Activated naive CD4-positive, alpha-beta T cell treated with anti-CD3 and anti-CD28 coated beads, Interleukin-2, amount 50 U/mL, for 16 hours (primary cell): ENCODE measurements at regions not wholly inside any gene's neighbourhood (a gene's known extent, or its start where the extent isn't known, plus 50 kb on each side); places are given as distances from the start of the nearest gene placed in this dataset.

Source experiments
- DNase-seq: peaks from one replicate; pipeline ENCODE4 v3.0.0-alpha.2; 2020

- DNase-seq: no peak
Observed at GRCh38 chr2:824524-824923, 126.1 kb upstream of the SNTG2 start.

DNA sequence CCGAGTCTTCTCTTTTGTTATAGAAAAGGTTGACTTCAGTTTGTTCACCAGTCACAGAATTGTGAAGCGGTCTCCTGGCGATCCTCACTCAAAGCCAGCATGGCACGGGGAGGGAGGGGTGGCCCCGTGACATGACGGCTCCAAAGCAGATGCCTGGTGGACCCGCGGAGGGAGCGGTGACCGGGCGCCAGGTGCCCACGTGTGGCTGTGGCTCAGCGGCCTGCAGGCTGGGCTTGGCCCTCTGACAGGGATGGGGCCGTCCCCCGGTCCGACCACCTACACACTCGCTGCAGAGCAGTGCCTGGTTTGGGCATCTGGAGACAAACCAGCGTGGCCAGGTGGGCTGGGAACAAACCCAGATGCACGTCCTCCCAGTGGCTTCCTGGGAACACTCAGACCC, 129.1 kb upstream of the SNTG2 start:
- no peak for DNase-seq

DNA sequence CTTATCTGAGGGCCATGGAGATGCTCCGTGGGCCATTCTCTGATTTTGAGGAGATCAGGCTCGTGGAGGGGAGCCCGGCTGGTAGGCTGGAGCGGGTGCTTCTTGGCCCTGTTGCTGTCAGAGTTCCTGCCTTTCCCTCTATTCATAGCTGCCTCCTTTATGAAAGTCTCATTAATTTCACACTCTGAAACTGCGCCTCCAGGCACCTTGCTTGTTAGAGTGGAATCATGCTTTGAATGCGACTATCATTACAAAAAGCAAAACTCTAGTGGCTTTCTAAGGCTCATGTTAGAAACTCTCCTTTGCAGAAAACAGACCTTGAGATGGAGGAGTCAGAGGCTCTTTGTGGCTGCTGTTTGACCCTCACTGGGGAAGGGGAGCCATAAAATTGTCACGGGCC, 131.0 kb upstream of the SNTG2 start:
- no peak for DNase-seq

- no peak for DNase-seq
Observed at GRCh38 chr2:819121-819520, 131.5 kb upstream of the SNTG2 start.

GRCh38 chr2:817336-818015, 133.2 kb upstream of the SNTG2 start:
- no peak for DNase-seq

GRCh38 chr2:816278-816677, 134.4 kb upstream of the SNTG2 start:
- DNase-seq: no peak

DNA sequence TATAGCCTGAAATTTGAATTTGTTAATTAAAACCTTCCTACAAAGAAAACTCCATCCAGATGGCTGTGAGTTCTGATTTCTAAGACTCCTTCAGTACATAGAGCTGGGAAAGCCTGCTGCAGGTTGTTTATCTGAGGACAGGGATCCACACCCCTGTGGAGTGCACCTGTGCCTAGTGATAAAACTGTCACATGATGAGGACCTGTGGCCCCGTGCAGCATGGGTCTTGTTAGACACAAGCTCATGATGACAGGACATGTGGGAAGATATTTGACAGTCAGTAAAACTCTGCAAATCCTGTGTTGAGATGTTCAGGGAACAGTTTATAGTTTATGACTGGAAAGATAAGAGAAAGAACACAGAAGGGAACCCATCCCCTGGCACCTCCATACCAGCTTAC, 133.2 kb upstream of the TMEM18 start:
- no peak for DNase-seq

- no peak for DNase-seq
Observed at GRCh38 chr2:807300-807699, 130.1 kb upstream of the TMEM18 start.

GRCh38 chr2:805664-806063, 128.5 kb upstream of the TMEM18 start:
- no peak for DNase-seq

- DNase-seq: no peak
Observed at GRCh38 chr2:797993-798392, 120.8 kb upstream of the TMEM18 start.

DNA sequence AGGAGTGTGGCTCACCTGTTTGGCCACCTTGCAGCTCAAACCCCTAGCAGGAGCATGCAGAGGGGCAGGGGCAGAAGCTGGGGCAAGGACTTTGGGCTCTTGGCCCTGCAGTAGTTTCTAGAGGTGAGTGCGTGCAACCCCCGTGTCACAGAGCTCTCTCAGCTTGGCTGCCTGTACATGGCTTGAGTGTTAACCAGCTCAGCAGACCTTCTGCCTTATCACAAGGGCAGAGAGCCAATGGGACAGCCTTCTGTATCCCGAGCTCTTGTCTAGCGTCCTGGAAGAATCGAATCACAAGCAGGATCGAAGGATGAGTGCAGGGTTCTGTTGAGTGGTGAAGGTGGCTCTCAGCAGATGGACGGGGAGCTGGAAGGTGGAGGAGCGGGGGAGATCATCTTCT, 120.3 kb upstream of the TMEM18 start:
- no peak for DNase-seq

GRCh38 chr2:796141-796985, 119.2 kb upstream of the TMEM18 start:
- no peak for DNase-seq

- no peak for DNase-seq
Observed at GRCh38 chr2:795531-796041, 118.4 kb upstream of the TMEM18 start.

DNA sequence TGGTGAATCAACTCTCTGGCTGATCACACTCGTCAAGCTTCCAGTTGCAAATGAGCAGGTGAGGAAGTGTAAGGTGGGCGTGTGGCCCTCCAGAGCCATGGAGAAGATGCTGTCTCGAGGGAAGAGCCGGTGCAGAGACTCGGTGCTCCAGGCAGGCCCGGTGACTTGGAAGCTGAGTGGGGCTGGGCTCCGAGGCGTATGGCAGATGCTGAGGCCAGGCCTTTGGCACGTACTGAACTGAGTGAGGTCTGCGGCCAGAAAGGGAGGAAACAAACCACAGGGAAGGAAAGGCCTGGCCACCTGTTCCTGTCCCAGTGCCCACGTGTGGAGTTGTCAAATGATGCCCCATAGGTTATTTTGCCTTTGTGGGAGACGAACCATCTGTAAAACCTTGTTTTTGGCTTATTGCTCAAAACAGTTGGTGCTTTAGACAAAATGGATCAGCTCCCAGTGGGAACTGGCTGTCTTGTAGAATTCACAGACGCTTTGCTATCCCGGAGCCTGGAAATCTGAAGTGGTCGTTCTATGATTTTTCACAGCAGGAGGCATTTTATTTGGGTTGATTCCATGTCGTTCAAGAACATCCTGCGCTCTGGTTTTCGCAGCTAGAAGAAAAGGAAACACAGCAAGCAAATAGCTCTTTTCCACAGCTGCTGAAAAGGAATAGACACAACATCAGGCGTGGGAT, 117.5 kb upstream of the TMEM18 start:
- DNase-seq: no peak

DNA sequence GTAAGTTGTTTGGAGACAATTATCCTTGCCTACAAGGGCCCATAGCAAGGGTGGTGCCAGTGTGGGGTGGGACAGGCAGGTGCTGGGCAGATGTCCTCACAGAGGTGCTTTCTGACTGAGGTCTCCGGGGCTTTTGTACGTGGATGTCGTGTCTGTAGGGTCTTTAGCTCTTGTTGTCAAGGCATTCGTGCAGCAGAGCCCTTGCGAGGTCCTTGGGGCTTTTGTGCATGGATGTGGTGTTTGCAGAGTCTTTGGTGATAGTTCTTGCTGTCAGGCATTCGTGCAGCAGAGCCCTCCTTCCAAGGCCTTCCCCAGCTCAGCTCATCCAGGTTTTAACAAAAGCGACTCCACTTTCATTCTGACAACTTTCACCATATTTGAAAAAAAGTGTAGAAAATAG, 116.0 kb upstream of the TMEM18 start:
- DNase-seq: no peak

- DNase-seq: no peak
Observed at GRCh38 chr2:792687-793086, 115.5 kb upstream of the TMEM18 start.

GRCh38 chr2:790634-791245, 113.5 kb upstream of the TMEM18 start:
- no peak for DNase-seq

GRCh38 chr2:790081-790480, 112.9 kb upstream of the TMEM18 start:
- no peak for DNase-seq

GRCh38 chr2:789529-789928, 112.3 kb upstream of the TMEM18 start:
- DNase-seq: no peak

DNA sequence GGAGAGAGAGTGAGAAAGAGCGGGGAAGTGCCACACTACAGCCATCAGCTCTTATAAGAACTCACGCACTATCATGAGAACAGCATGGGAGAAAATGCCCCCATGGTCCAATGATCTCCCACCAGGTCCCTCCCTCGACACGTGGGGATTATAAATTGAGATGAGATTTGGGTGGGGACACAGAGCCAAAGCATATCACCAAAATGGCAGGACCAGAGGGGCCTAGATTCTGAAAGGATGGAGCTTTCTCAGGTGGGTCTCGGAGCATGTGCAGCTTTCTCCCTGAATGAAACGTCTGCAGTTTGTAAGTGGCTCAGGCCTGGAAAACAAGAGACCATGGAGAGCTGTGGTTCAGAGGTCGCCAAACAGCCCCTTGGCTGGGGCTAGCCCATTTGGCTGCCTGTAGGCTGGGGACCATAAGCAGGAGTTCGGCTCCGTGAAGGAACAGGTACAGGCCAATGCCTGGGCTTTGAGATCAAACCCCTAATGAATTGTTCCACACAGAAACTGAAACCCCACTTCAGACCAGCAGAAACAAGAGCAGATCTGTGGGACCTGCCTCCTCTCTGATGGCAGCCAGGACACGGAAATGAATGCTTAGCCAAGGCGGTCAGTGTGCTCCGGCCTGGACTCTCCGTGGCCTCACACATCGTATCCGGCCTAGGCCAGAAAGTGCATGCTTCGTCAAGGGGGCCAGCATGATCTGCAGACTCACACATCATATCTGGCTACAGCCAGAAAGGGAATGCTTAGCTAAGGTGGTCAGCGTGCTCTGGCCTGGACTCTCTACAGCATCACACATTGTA, 111.2 kb upstream of the TMEM18 start:
- no peak for DNase-seq

DNA sequence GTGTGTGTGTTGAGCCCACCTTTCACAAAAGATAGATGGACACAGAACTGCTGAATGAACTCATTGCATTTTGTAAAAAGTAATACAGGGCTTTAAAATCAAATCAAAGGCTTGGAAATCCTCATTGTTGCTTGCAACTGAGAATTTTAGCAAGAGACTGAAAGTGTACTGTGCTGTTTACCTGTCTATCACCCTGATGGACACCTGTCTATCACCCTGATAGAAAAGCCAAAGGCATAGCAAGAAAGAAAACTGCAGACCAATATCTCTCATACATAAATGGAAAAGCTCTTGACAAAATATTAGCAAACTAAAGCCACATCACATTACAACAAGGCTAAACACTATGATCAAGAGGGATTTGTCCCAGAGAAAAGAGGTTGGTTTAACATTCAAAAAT, 107.5 kb upstream of the TMEM18 start:
- no peak for DNase-seq

DNA sequence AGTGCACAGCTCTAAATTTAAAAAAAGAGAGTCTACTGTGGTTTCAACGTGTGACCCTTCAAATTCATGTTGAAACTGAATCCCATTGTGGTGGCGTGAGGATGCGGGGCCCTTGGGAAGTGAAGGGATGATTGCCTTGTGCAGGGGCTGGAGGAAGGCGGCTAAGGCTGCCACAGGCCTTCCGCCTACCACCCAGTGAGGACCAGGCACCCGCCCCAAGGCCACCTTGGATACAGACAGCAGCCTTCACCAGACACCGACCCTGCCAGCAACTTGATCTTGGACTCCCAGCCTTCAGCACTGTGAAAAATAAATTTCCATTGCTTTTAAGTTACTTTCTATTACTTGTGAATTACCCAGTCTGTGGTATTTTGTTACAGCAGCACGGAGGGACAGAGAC, 103.4 kb upstream of the TMEM18 start:
- DNase-seq: no peak
